GM19240 (cell line): ENCODE measurements at regions not wholly inside any gene's neighbourhood (a gene's known extent, or its start where the extent isn't known, plus 50 kb on each side); places are given as distances from the start of the nearest gene placed in this dataset.

Source experiments
- DNase-seq: peaks from one replicate; pipeline ENCODE4 v3.0.0; 2011; ENCODE audit warnings: low spot score; ENCODE audit not compliant: insufficient read length

- no peak for DNase-seq
Measured at GRCh38 chr12:126069549-126070165, 1004.4 kb downstream of the AACS start.

- DNase-seq = no peak
Measured at GRCh38 chr12:126076515-126076914, 1011.3 kb downstream of the AACS start.

- no peak for DNase-seq
Measured at GRCh38 chr12:126083926-126084325, 1018.7 kb downstream of the AACS start.

GRCh38 chr12:126084480-126084879, 1019.2 kb downstream of the AACS start:
- DNase-seq = no peak

- no peak for DNase-seq
Measured at GRCh38 chr12:126086242-126086641, 1021.0 kb downstream of the AACS start.

GRCh38 chr12:126087692-126088091, 1022.5 kb downstream of the AACS start:
- no peak for DNase-seq

- DNase-seq = no peak
Measured at GRCh38 chr12:126093908-126094307, 1028.7 kb downstream of the AACS start.

- no peak for DNase-seq
Measured at GRCh38 chr12:126095748-126096510, 1030.7 kb downstream of the AACS start.

- no peak for DNase-seq
Measured at GRCh38 chr12:126106706-126107105, 1041.5 kb downstream of the AACS start.

- DNase-seq = no peak
Measured at GRCh38 chr12:126107659-126108058, 1042.4 kb downstream of the AACS start.

GRCh38 chr12:126108247-126108646, 1043.0 kb downstream of the AACS start:
- no peak for DNase-seq

- no peak for DNase-seq
Measured at GRCh38 chr12:126112141-126112540, 1046.9 kb downstream of the AACS start.

- DNase-seq = no peak
Measured at GRCh38 chr12:126112849-126113248, 1047.6 kb downstream of the AACS start.

- no peak for DNase-seq
Measured at GRCh38 chr12:126114441-126114840, 1049.2 kb downstream of the AACS start.

GRCh38 chr12:126117502-126117901, 1052.3 kb downstream of the AACS start:
- DNase-seq = no peak

GRCh38 chr12:126139355-126139754, 1074.1 kb downstream of the AACS start:
- no peak for DNase-seq

GRCh38 chr12:126144603-126145002, 1079.4 kb downstream of the AACS start:
- no peak for DNase-seq

GRCh38 chr12:126147321-126147720, 1082.1 kb downstream of the AACS start:
- DNase-seq = no peak

GRCh38 chr12:126156806-126157574, 1091.8 kb downstream of the AACS start:
- DNase-seq = no peak

GRCh38 chr12:126157575-126157966, 1092.3 kb downstream of the AACS start:
- no peak for DNase-seq

- no peak for DNase-seq
Measured at GRCh38 chr12:126159139-126159538, 1093.9 kb downstream of the AACS start.

GRCh38 chr12:126160912-126161311, 1095.7 kb downstream of the AACS start:
- no peak for DNase-seq
